ENCODE measurements at regions not wholly inside any gene's neighbourhood (a gene's known extent, or its start where the extent isn't known, plus 50 kb on each side); places are given as distances from the start of the nearest gene placed in this dataset.
A peak's percentile ranks its signal among the peaks of the same experiment; 100 is the strongest.

- DNase-seq = no peak
Measured at GRCh38 chr15:79373113-79373512, 59.0 kb upstream of the MINAR1 start.

GRCh38 chr15:79373728-79374127 is 58.4 kb upstream of the MINAR1 start:
- DNase-seq = no peak

GRCh38 chr15:79376383-79376782 is 55.8 kb upstream of the MINAR1 start:
- DNase-seq = no peak

GRCh38 chr15:79378394-79379109 is 53.6 kb upstream of the MINAR1 start:
- no peak for DNase-seq

GRCh38 chr15:79380755-79381497 is 51.2 kb upstream of the MINAR1 start:
- peak; percentile 31 for DNase-seq

GRCh38 chr15:79381593-79381992 is 50.5 kb upstream of the MINAR1 start:
- no peak for DNase-seq
